Activated CD4-positive, alpha-beta T cell treated with anti-CD3 and anti-CD28 coated beads for 24 hours (primary cell): ENCODE measurements at regions not wholly inside any gene's neighbourhood (a gene's known extent, or its start where the extent isn't known, plus 50 kb on each side); places are given as distances from the start of the nearest gene placed in this dataset.
"Not testable (repeated sequence)": the region's sequence is repeated elsewhere in the genome, so short reads cannot be mapped to it uniquely, and the experiment has no call there.

Experiments
- DNase-seq, 2 donors: peaks; one replicate each; pipeline ENCODE4 v3.0.0-alpha.2; 2020; ENCODE audit warnings: low read depth in 2 of 2

DNA sequence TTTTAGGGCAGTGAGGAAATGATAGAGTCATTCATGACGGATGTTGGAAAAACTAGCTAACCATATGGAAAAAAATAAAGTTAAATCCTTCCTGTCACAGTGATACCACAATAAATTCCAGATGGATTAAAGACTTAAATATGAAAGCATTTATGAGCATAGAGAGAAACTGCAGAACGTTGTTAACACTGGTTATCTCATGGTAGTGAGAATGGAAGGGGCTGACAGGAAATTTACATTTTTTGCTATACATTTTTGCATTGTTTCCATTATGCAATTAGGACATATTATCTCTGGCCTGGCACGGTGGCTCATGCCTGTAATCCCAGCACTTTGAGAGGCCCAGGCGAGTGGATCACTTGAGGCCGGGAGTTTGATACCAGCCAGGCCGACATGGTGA, 130.5 kb upstream of the VOPP1 start:
- not testable (repeated sequence) for DNase-seq

DNA sequence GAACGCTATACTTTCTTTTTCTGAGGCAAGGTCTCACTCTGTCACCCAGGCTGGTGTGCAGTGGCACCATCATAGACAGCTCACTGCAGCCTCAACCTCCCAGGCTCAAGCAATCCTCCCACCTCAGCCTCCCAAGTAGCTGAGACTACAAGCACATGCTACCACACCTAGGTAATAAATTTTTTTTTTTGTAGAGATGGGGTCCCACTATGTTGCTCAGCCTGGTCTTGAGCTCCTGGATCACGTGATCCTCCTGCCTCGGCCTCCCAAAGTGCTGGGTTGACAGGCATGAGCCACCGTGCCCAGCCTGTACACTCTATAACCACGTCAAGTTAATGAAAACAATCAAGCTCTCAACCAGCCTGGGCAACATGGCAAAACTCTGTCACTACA, 127.1 kb upstream of the VOPP1 start:
- DNase-seq: not testable (repeated sequence)

DNA sequence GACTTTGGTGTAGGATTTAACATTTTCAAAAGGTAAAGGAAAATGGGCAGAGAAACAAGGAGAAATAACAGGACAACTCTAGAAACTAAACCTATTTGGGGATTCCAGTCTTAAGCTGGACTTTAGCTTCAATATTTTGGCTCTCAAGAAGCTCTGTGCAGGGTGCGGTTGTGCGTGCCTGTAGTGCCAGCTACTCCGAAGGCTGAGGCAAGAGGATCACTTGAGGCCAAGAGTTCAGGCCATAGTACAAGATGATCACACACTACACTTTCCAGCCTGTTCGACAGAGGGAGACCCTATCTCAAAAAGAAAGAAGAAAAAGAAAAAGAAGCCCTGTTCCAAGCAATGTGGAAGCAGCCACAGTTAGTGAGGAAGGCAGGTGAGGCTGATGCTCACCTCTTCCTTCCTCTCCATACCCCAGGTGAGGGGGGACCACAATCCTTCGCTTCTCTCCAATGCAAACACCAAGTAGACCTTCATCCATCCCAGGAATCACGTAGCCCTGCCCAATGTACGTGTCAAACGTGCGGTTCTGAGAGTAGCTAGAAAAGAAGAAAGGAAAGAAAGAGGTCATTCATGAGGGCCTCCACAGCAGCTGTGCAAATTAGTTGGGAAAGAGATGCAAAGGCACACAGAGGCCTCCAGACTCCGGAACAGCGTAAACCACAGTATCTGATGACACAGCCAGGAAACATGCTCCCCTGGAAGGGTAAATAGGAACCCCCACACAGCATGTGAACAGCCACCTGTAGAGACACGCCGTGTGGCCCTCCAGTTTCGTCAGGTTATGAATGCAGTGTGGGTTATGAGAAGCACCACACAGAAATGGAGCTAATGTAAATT, 126.5 kb upstream of the VOPP1 start:
- not testable (repeated sequence) for DNase-seq

DNA sequence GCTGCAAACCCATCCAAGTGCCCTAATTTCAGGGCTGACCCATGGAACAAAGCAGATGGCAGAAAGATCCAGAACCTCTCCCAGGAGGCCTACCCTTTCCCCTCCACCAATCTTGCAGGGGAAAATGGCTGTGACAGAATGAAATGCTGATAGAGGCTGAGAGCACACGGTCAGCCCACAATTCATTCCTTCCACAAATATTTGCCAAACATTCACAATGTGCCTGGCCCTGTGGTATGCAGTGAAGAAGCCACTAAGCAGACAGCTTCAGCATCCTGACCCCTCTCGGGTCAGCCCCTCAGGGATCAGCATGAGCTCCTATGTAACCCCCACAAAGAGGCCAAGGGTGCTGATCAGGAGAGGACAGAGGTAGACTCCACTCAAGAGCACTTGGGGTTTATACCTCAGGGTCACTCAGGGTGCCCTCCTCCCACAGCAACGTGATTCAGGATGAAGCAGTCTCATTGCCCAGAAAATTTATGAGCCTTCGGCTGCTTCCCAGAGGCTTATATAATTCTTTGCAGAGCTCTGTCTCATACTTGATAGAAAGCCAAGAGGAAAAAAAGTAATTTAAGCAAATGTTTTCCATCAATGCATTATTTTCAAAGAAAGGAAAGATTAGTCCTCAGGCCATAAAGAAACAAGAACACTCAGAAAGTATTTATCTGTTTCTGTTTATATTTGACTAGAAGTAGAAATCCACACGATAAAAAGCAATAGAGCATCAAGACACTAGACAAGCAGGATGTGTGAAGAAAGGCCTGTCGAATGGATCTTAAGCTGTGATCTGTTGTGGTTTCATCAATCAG, 123.8 kb upstream of the VOPP1 start:
- not testable (repeated sequence) for DNase-seq

DNA sequence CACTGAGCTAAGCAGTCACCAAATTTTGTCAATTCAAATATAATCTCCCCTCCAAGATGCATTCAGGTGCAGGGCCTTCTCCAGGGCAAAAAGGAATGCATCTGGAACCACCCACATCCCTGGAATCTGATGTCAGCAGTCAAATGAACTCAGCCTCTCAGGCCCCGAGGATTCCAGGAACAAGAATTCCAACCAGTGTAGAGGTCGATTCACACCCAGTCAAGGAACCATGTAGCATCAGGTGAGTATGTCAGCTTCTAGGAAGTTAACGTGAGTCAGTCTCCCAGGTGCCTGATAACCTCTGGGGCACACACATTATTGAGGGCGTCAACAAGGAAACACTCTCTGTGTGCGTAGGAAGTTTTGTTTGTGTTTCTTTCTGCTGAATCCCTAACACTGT, 122.2 kb upstream of the VOPP1 start:
- DNase-seq: not testable (repeated sequence)

DNA sequence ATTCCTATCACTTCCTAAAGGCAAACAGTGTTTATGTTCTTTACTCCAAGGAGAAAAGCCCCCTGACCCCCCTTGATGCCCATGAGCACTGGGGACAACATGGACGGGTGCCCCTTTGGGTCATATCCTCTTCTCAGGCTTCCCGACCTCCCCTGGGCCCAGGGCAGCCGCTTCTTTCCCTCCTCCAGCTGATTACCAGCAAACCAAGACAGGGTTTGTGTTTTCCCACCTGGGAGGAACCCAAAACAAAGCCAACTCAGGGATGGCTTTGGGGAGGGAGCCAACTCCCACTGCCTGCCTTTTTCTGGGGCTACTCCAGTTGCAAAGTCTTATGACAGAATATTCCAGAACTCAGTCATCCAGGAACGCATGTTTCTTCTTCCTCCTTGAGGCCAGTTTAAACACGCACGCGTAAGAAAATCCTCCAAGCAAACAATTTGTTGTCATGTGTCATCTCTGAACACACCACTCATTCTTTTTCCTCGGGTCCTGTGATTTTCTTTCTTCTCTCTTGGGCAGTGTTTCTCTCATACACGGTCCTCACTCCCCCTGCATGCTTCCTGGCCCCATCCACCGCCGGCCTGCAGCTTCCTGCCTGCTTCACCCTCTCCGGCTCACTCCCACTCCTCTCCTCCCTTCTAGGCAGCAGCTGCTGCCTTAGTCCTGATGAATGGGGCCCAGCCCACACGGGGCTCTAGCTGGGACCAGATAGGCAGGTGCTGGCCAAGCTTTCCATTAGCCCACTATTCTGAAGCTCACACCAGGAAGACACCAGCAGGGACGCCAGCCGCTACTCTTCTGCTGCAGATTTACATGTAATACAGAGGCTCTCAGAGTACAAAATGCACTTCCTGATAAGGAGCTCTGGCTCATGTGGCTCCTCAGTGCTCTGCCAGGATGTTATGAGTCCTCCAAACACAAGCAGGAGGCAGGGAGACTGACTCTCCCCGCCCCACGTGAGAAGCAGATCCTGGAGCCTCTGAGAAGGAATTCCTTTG, 116.7 kb upstream of the VOPP1 start:
- DNase-seq: not testable (repeated sequence)

DNA sequence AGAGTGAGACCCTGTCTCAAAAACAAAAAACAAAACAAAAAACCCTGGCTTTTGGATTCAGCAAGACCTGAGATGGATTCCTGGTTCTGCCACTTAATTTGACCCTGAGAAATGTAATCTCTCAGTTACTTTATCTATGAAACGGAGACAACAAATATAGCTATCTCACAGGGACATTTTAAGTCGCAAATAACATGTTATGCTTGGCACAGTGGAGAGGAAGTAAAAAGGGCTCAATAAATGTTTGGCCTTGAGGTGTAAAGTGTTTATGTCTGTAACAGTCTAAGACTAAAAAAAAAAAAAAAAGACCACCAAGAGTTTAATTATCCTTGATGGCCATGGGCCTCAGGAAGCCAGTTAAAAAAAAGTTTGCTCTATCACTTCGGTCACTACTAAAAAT, 116.0 kb upstream of the VOPP1 start:
- not testable (repeated sequence) for DNase-seq

DNA sequence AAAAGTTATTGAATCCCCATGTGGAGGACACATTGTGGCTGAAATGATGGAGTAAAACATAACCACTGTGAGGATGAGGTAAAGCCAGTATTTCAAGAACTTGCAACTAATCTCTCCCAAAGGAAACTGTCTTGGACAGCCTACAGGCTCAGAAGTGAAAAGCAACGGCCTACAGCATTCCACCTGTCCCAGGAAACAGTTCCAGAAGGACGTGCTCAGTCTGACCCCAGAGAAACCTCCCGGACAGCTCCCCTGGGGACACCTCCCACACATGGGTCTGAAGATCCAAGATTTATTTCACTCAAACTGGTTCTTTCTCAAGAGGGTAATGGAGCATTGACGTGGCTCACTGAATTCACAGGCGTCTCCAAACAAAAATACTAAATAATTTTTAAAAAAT, 115.0 kb upstream of the VOPP1 start:
- not testable (repeated sequence) for DNase-seq

DNA sequence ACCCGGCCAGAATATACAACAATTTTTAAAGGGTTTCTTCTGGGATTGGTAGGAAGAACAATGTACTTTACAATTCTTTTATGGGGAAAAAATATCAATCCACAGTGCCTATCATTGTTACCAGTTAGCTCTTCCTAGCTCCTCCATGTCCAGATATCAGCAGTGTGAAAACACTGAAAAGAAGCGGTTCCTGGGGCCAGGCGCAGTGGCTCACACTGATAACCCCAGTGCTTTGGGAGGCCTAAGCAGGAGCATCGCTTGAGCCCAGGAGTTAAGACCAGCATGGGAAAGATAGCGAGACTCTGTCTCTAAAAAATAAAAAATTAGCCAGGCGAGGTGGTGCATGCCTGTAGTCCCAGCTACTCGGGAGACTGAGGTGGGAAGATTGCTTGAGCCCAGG, 114.5 kb upstream of the VOPP1 start:
- not testable (repeated sequence) for DNase-seq

DNA sequence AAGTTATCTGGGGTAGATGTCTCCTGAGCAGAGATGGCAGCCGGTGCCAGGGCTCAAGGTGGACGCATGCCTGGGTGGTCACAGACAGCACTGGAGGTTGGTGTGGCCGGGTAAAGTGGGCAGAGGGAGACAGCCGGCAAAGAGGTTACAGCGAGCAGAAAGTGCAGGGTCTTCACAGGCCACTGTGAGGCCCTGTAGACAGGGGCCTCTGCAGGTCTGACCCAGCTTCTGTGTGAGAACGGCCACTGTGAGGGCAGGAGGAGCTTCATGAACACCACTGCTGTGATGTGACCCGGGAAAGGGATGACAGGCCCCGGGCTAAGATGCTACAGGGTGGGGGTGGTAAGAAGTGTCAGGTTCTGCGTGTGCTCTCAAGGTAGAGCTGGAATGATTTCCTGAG, 111.2 kb upstream of the VOPP1 start:
- not testable (repeated sequence) for DNase-seq

DNA sequence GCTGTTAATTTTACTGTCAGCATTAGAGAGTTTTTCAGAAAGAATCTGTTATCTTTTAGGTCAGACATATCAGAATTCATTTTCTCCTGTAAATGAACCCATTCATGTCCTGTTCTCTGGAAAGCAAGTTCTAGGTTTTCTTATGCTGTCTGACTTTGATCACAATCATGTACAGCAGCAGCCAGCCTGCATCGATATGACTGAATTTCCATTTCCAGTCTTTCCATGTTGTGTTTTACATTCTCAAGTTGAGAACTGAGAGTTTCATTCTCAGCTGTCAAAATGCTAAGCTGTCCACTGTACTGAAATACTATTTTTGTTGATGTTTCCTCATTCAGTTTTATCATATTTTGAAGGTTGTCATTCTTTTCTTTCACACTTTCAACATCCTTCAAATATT, 103.3 kb upstream of the VOPP1 start:
- not testable (repeated sequence) for DNase-seq

DNA sequence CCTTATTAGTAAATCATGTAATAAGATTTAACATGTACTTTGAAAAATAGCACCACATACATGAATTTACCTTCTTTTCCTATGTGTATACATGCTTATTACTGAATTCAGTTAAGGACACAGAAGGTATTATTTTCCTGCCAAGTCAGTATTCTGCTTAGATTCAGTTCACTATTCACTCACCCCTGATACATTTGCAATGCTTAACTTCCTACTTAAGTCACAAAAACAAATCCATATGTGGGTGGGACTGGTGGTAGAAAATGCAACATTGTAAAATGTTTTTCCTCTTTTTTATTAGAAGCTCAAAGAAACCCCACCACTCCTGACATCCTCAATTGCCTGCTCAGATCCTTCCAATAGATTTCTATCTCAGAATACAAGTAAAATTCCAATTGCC, 101.2 kb upstream of the VOPP1 start:
- not testable (repeated sequence) for DNase-seq

DNA sequence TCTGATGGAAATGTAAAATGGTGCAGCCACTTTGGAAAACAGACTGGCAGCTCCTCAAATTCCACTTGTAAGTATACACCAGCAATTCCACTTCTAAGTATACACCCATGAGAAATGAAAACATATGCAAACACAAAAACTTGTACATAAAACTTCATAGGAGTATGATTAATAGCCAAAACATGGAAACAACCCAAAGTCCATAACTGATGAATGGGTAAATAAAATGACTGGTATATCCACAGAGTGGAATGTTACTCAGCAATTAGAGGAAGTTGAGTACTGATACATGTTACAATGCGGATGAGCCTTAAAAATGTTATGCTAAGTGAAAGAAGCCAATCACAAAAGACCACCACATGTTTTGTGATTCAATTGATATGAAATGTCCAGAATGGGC, 99.8 kb upstream of the VOPP1 start:
- DNase-seq: not testable (repeated sequence)

DNA sequence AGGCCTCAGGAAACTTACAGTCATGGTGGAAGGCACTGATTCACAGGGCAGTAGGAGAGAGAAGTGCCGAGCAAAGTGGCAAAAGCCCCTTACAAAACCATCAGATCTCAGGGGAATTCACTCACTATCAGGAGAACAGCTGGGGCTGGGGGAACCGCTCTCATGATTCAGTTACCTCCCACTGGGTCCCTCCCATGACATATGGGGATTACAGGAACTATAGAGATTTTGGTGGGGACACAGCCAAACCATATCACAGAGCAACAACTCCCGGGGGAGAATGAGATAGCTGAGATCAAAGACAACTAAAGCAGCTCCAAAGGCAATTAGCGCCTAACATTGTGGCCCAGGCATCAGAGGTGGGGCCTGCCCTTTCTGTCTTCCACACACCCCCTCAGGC, 85.4 kb upstream of the VOPP1 start:
- DNase-seq: no peak

DNA sequence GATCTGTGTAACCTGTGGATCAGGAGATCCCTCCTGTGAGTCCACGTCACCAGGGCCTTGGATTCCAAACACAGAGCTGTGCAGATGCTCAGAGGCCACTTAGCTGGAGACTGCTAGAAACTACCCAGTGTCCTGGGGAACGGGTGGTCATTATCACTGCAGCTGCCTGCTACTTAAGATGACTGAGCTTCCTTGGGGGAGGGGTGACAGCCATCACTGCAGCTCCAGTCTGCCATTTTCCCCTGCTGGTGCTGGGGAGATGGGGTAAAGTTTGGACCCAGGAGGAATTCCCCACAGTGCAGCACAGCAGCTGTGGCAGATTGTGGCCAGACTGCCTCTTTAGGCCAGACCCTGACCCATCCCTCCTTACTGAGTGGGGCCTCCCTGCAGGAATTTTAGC, 78.8 kb upstream of the VOPP1 start:
- DNase-seq: no peak

DNA sequence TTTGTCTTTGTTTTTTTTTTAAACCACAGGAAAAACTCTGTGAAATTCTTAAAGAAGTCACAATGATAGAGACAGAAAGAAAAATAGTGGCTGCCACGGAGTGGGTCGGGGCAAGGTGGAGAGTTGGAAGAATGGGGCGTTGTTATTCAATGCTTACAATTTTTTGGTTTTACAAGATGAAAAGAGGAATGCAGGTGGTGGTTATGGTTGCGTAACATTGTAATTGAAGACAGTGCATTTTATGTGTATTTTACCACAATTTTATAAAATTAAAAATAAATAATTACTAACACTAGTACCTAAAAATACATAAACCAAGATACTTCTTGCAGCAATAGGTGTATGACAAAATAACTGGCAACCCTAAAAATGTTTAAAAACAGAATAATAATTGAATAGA, 76.9 kb upstream of the VOPP1 start:
- no peak for DNase-seq

DNA sequence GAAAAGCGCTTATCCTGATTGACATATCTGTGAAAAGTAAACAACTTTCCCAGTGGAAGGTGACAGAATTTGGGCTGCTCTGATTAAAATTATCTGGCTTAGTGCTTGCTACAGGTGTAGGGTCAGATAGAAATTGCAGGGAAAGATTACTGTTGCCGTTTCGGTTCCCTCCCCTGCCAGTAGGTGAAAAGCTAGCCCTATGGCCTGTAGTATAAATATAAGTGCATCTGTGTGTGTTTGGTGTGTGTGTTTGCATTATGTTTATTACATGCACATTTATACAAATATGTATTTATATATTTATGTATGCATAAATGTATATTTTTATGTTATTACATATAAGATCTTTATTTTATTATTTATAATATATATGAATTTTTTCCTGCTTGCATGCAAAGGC, 72.3 kb upstream of the VOPP1 start:
- DNase-seq: no peak

DNA sequence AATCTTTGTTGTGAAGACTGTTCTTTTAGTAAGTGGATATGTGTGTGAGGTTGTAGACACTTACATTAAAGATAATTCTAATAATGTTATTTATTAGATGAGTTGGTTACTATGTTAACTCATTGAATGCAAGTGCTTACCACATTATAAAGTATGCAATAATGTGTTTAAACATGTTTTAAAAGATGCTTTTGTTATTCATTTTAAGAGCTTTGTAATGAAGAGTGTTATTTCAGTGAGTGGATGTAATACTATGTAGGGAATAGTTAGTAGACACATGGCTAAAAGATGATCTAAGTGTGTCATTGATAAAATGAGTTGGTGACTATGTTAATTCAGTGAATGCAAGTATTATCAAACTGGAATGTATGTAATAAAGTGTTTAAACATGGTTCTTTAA, 70.0 kb upstream of the VOPP1 start:
- no peak for DNase-seq

DNA sequence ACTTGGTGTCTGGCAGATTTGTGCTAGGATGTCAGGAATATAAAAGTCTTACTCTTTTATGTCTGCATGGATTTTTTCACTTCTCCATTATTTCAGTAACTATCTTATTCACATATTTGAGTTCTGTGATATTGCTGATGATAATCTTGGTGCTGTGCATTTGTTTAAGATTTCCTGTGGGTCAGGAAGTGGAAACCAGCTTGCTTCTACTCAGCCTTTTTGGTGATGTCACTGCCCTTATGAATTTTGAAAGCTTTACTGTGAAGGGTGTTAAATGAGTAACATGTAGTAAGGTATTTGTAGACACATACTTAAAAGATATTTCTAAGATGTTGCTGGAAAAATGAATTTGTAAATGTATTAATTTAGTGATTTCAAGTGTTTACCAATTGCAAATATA, 69.5 kb upstream of the VOPP1 start:
- no peak for DNase-seq

DNA sequence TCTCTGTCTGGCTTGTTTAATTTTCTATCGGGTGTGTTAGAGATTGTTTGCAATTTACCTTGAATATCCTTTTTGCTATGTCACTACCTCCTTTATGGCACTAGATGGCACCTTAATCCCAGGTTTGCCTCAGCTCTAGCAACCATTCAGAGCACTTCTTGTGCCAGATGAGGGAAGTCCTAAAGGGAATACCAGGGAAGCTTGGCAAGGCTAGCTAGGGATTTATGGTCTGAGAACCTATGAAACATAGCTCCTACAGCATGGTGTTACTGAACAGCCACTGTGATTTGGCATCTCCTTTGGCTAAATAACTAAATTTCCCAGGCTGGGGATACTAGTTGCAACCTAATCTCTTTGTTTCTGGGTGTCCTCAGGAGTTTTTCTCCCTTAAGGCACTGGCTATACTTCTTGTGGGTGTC, 69.0 kb upstream of the VOPP1 start:
- peak in 1 of 2 donors; percentile 17 for DNase-seq

DNA sequence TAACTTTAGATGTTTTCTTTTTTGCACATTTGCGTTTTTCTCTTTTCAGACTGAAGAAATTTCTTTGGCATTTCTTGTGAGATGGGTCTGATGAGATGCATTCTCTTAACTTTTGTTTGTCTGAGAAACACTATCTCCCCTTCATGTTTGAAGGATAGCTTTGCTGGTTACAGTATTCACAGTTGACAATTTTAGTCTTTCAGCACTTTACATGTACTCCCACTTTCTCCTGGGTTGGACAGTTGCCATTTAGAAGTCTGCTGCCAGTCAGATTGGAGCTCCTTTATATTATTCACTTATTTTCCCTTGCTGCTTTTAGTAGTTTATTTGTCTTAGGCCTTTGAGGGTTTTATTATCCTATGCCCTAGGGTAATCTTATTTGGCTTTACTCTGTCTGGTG, 67.3 kb upstream of the VOPP1 start:
- DNase-seq: no peak
